Transverse colon (tissue), 4 donors: ENCODE measurements at regions not wholly inside any gene's neighbourhood (a gene's known extent, or its start where the extent isn't known, plus 50 kb on each side); places are given as distances from the start of the nearest gene placed in this dataset.

ENCODE experiments used
- DNase-seq: peaks from one replicate; pipeline ENCODE4 v3.0.0-alpha.2; 2019
- H3K27ac ChIP-seq, 4 donors: fragments of 200-600 bp; sonication (generic); 2 replicates each; pipeline ENCODE4 v1.5.1; 2016 to 2018; ENCODE audit warnings: inconsistent platforms in 4 of 4
- H3K27me3 ChIP-seq: fragments of 200-600 bp; sonication (generic); 2 replicates; pipeline ENCODE4 v1.5.1; 2017; ENCODE audit warnings: inconsistent platforms
- H3K36me3 ChIP-seq, 4 donors: fragments of 200-600 bp; sonication (generic); 2 replicates each; pipeline ENCODE4 v1.5.1; 2017 to 2019; ENCODE audit warnings: inconsistent platforms in 4 of 4
- H3K4me1 ChIP-seq, 4 donors: fragments of 200-600 bp; sonication (generic); 2 replicates each; pipeline ENCODE4 v1.5.1; 2017 to 2020; ENCODE audit warnings: inconsistent platforms in 4 of 4
- H3K4me3 ChIP-seq, 4 donors: fragments of 200-600 bp; sonication (generic); 1 replicate in 1 of 4; 2 replicates in 3 of 4; pipeline versions ENCODE4 v1.5.1 to v1.6.1; 2017 to 2019; ENCODE audit warnings: inconsistent platforms in 4 of 4
- H3K9me3 ChIP-seq, 2 donors: fragments of 200-600 bp; sonication (generic); 2 replicates each; pipeline ENCODE4 v1.5.1; 2017 to 2019; ENCODE audit warnings: inconsistent platforms in 2 of 2
- CTCF ChIP-seq, 5 experiments: fragments of 200-600 bp in 3 of 5; fragments of 450-650 bp in 2 of 5; sonication (generic) in 3 of 5; IDR thresholded peaks; 1 replicate in 2 of 5; 2 replicates in 3 of 5; pipeline ENCODE4 v1.5.1; 2016 to 2017; ENCODE audit warnings: antibody characterized with exemption in 5 of 5, inconsistent platforms in 3 of 5, mild to moderate bottlenecking in 2 of 5, moderate library complexity in 1 of 5
- EP300 ChIP-seq: sonication (generic); formaldehyde crosslinking; IDR thresholded peaks from one replicate; pipeline ENCODE4 v1.6.1; 2017; ENCODE audit warnings: antibody characterized with exemption, low read depth
- POLR2A ChIP-seq: fragments of 450-650 bp; IDR thresholded peaks from one replicate; pipeline ENCODE4 v1.6.1; 2016; ENCODE audit warnings: antibody characterized with exemption, mild to moderate bottlenecking, moderate library complexity
- POLR2AphosphoS5 ChIP-seq, 3 donors: sonication (generic); formaldehyde crosslinking; IDR thresholded peaks; one replicate each; pipeline ENCODE4 v1.6.1; 2016; ENCODE audit warnings: antibody characterized with exemption in 3 of 3
- WGBS, 2 donors: methylation state at CpG; one replicate each; pipeline ENCODE4 v1.1.5; 2018; ENCODE audit warnings: low coverage in 1 of 2; 5-methylcytosine and 5-hydroxymethylcytosine counted together
- in situ Hi-C, 4 donors: fragments of 200-750 bp; cut with MboI; loops; one replicate each; pipeline versions ENCODE4 v1.15.0 to v1.15.1; 2017; ENCODE audit warnings: low sequenced_read_pairs in 3 of 4, low pct_ligation_motif_present in 1 of 4, low pct_unique_long_range_greater_than_20kb in 1 of 4
- intact Hi-C: fragments of 100-400 bp; cut with DNase I; formaldehyde crosslinking; loops from one replicate; pipeline ENCODE4 v1.15.1; 2023; ENCODE audit warnings: low total_unique reads

- no peak overlapping the region for H3K27ac ChIP-seq
- no peaks in the 10 kb centered on the region for H3K27me3 ChIP-seq
- in situ Hi-C loops, result loop anchor here in 1 of 4 donors (25.0 kb wide), 1 partner anchor 374 kb away; no protein-coding TSS in a partner anchor
- H3K36me3 ChIP-seq, result no peaks in the 10 kb centered on the region
- no peak for DNase-seq
- 65 to 100% methylated on average over 1 to 5 of the region's 5 CpGs for WGBS, 2 donors
- intact Hi-C loops, result no loop called here
- H3K4me3 ChIP-seq, result no peak overlapping the region
- peaks cover 0 to 8% of the 10 kb centered on the region in 2 donors for H3K9me3 ChIP-seq
- no peaks in the 10 kb centered on the region for H3K4me1 ChIP-seq
- TF ChIP-seq CTCF (IDR thresholded peaks at IDR 0.05) (no peak), POLR2AphosphoS5 (IDR thresholded peaks at IDR 0.05) (no peak), EP300 (no peak), POLR2A (no peak)
These were observed 144.2 kb upstream of the EPB41L4A start for GRCh38 chr5:112563169-112563826.

GRCh38 chr5:112566251-112566650, 147.2 kb upstream of the EPB41L4A start:
- Histone ChIP-seq H3K27me3 (no peaks in the 10 kb centered on the region), H3K9me3 (peaks cover 0 to 8% of the 10 kb centered on the region in 2 donors), H3K27ac (no peak overlapping the region), H3K4me3 (no peak overlapping the region), H3K36me3 (no peaks in the 10 kb centered on the region), H3K4me1 (no peaks in the 10 kb centered on the region)
- no peak for TF ChIP-seq POLR2A
- WGBS, 2 donors, result 78 to 100% methylated on average over 1 of the region's 1 CpG
- DNase-seq, result no peak
- intact Hi-C loops (no loop called here), in situ Hi-C loops (loop anchor here in 1 of 4 donors (25.0 kb wide), 1 partner anchor 371 kb away; no protein-coding TSS in a partner anchor)

- intact Hi-C loops, result no loop called here
- no peak overlapping the region for H3K4me3 ChIP-seq
- no peaks in the 10 kb centered on the region for H3K9me3 ChIP-seq
- no peak for TF ChIP-seq POLR2AphosphoS5 (IDR thresholded peaks at IDR 0.05)
- H3K36me3 ChIP-seq, result no peaks in the 10 kb centered on the region
- no peaks in the 10 kb centered on the region for H3K27me3 ChIP-seq
- H3K27ac ChIP-seq, result no peak overlapping the region
- DNase-seq, result no peak
- H3K4me1 ChIP-seq, result no peaks in the 10 kb centered on the region
- in situ Hi-C loops, result loop anchor here in 1 of 4 donors (25.0 kb wide), 1 partner anchor 368 kb away; no protein-coding TSS in a partner anchor
These were observed 150.5 kb upstream of the EPB41L4A start for GRCh38 chr5:112569596-112569995.

DNA sequence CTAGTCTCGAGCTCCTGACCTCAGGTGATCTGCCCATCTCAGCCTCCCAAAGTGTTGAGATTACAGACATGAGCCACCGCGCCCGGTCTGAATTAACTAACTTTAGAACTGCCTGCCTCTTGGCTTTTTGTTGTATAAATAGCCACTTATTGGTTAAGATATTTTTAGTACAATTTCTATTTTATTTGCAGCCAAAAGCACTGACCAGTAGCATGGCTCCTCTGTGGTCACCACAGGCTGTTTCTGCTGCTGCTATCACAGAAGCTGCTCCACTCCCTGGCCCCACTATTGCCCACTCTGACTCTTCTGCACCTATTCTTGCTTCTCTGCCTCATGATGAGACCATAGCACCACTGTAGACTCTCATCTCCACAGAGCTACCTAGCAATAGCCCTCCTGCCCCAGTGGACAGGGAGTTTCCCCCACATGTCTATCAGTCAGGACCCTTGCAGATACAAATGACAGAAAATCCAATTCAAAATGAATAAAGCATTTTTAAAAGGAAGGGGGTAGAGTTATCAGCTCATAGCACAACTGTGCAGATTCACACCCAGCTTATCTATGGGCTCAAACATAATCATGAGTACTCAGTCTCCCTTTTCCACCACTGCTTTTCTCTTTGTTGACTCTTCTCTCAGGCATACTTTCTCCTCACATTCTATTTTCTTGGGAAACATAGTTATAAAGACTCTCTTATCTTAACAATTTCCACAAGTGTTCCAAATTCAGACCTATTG, 151.8 kb upstream of the EPB41L4A start:
- 87 to 93% methylated on average over 3 to 4 of the region's 4 CpGs for WGBS, 2 donors
- Histone ChIP-seq H3K4me1 (no peaks in the 10 kb centered on the region), H3K27ac (no peak overlapping the region), H3K4me3 (no peak overlapping the region), H3K27me3 (no peaks in the 10 kb centered on the region), H3K9me3 (no peaks in the 10 kb centered on the region), H3K36me3 (no peaks in the 10 kb centered on the region)
- intact Hi-C loops (no loop called here), in situ Hi-C loops (loop anchor here in 1 of 4 donors (25.0 kb wide), 1 partner anchor 366 kb away; no protein-coding TSS in a partner anchor)
- TF ChIP-seq POLR2AphosphoS5 (IDR thresholded peaks at IDR 0.05), result no peak
- no peak for TF ChIP-seq EP300
- TF ChIP-seq CTCF (IDR thresholded peaks at IDR 0.05), result no peak
- no peak for TF ChIP-seq POLR2A
- DNase-seq, result no peak

DNA sequence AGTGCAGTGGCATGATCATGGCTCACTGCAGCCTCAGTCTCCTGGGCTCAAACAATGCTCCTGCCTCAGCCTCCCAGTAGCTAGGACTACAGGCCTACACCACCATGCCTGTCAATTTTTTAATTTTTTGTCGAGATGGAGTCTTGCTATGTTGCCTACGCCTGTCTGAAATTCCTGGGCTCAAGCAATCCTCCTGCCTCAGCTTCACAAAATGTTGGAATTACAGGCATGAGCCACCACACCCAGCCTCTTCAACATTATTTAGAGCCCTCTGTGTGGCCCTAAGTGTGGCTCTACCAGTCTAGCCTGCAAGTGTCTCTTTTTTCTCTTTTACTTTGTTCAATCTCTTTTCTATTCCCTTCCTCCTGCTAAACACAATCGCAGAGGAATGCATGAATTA, 154.4 kb upstream of the EPB41L4A start:
- H3K4me3 ChIP-seq, result no peak overlapping the region
- no peaks in the 10 kb centered on the region for H3K9me3 ChIP-seq
- no peak for DNase-seq
- no peaks in the 10 kb centered on the region for H3K36me3 ChIP-seq
- H3K4me1 ChIP-seq, result peaks cover 0 to 4% (median 2%) of the 10 kb centered on the region in 4 donors
- H3K27me3 ChIP-seq, result no peaks in the 10 kb centered on the region
- H3K27ac ChIP-seq, result no peak overlapping the region
- in situ Hi-C loops (loop anchor here in 1 of 4 donors (25.0 kb wide), 1 partner anchor 364 kb away; no protein-coding TSS in a partner anchor), intact Hi-C loops (no loop called here)
- WGBS, 2 donors, result 86 to 89% methylated on average over 3 of the region's 3 CpGs
- TF ChIP-seq POLR2AphosphoS5 (IDR thresholded peaks at IDR 0.05) (no peak), CTCF (IDR thresholded peaks at IDR 0.05) (no peak), EP300 (no peak), POLR2A (no peak)
